Upper lobe of left lung (tissue), 6 donors: ENCODE measurements at regions not wholly inside any gene's neighbourhood (a gene's known extent, or its start where the extent isn't known, plus 50 kb on each side); places are given as distances from the start of the nearest gene placed in this dataset.

ENCODE experiments used
- ATAC-seq, 2 donors: fragments of 200-7000 bp; cut with Tn5 transposase; one replicate each; pipeline ENCODE4 v1.9.1; 2022; ENCODE audit warnings: mild to moderate bottlenecking in 2 of 2, moderate library complexity in 2 of 2; ENCODE audit not compliant: low FRiP score in 2 of 2
- DNase-seq, 2 donors: peaks; one replicate each; pipeline ENCODE4 v3.0.0-alpha.2; 2019 to 2020
- H3K27ac ChIP-seq, 4 donors: fragments of 200-600 bp; sonication (generic); one replicate each; pipeline ENCODE4 v1.5.1; 2016 to 2019
- H3K27me3 ChIP-seq, 4 donors: fragments of 200-600 bp; sonication (generic); one replicate each; pipeline ENCODE4 v1.5.1; 2017 to 2019
- H3K36me3 ChIP-seq, 4 donors: fragments of 200-600 bp; sonication (generic); one replicate each; pipeline ENCODE4 v1.5.1; 2016 to 2019
- H3K4me1 ChIP-seq, 4 donors: fragments of 200-600 bp; sonication (generic); one replicate each; pipeline ENCODE4 v1.5.1; 2018 to 2019
- H3K4me3 ChIP-seq, 4 donors: fragments of 200-600 bp; sonication (generic); one replicate each; pipeline ENCODE4 v1.5.1; 2017 to 2019; ENCODE audit warnings: mild to moderate bottlenecking in 2 of 4, moderate library complexity in 1 of 4
- H3K9me3 ChIP-seq, 4 donors: fragments of 200-600 bp; sonication (generic); one replicate each; pipeline ENCODE4 v1.5.1; 2018 to 2019
- EP300 ChIP-seq, 4 donors: sonication (generic); formaldehyde crosslinking; IDR thresholded peaks; one replicate each; pipeline ENCODE4 v1.5.1; 2017; ENCODE audit warnings: antibody characterized with exemption in 4 of 4, control low read depth in 2 of 4
- POLR2A ChIP-seq, 4 donors: fragments of 450-650 bp; IDR thresholded peaks; one replicate each; pipeline ENCODE4 v1.5.1; 2016 to 2017; ENCODE audit warnings: antibody characterized with exemption in 4 of 4, mild to moderate bottlenecking in 2 of 4
- POLR2AphosphoS5 ChIP-seq, 2 donors: sonication (generic); formaldehyde crosslinking; IDR thresholded peaks; one replicate each; pipeline ENCODE4 v1.5.1; 2017; ENCODE audit warnings: antibody characterized with exemption in 2 of 2
- WGBS, 2 donors: methylation state at CpG; one replicate each; pipeline ENCODE4 v1.1.5; 2017 to 2018; 5-methylcytosine and 5-hydroxymethylcytosine counted together
- TF ChIP-seq, protein P1 (sequence below), 6 experiments: fragments of 450-650 bp in 4 of 6; fragments of 200-600 bp in 2 of 6; sonication (generic) in 2 of 6; IDR thresholded peaks; one replicate each; pipeline ENCODE4 v1.5.1; 2016 to 2019; ENCODE audit warnings: antibody characterized with exemption in 6 of 6
- donor health status: DM: no; HTN: no; CAD: no; lungs with moderate emphysema.
- donor health status: DM: no; HTN: yes; CAD: no; lungs with severe emphysema.

DNA sequence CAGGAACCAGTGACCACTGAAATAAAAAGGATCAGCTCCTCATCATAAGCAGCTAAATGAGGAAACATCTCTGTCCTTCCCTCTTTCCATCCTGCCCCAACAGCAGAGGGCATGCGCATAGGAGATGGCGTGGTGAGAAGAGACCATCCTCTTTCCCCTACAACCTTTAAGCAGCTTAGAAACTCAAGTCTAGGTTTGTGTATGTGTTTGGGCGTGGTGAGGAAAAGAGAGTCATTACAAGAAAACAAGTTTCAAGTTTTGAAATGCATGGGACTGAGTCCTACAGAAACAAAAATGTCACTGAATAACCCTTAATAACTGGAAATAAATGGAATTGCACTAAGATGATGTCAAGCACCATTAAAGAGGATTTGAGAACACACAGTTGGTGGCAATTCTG lies 96.4 kb upstream of the IL12B start:
- Histone ChIP-seq H3K9me3 (no peaks in the 10 kb centered on the region), H3K27ac (no peak overlapping the region), H3K36me3 (no peaks in the 10 kb centered on the region), H3K4me1 (no peaks in the 10 kb centered on the region), H3K4me3 (no peak overlapping the region), H3K27me3 (no peaks in the 10 kb centered on the region)
- ATAC-seq (no peak), DNase-seq (no peak)
- TF ChIP-seq EP300 (IDR thresholded peaks at IDR 0.05) (no peak), POLR2A (IDR thresholded peaks at IDR 0.05) (no peak), POLR2AphosphoS5 (IDR thresholded peaks at IDR 0.05) (no peak)
- TF ChIP-seq, protein P1, sequence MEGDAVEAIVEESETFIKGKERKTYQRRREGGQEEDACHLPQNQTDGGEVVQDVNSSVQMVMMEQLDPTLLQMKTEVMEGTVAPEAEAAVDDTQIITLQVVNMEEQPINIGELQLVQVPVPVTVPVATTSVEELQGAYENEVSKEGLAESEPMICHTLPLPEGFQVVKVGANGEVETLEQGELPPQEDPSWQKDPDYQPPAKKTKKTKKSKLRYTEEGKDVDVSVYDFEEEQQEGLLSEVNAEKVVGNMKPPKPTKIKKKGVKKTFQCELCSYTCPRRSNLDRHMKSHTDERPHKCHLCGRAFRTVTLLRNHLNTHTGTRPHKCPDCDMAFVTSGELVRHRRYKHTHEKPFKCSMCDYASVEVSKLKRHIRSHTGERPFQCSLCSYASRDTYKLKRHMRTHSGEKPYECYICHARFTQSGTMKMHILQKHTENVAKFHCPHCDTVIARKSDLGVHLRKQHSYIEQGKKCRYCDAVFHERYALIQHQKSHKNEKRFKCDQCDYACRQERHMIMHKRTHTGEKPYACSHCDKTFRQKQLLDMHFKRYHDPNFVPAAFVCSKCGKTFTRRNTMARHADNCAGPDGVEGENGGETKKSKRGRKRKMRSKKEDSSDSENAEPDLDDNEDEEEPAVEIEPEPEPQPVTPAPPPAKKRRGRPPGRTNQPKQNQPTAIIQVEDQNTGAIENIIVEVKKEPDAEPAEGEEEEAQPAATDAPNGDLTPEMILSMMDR (IDR thresholded peaks at IDR 0.05): no peak
- WGBS, 2 donors: 80 to 86% methylated on average over 3 of the region's 3 CpGs

DNA sequence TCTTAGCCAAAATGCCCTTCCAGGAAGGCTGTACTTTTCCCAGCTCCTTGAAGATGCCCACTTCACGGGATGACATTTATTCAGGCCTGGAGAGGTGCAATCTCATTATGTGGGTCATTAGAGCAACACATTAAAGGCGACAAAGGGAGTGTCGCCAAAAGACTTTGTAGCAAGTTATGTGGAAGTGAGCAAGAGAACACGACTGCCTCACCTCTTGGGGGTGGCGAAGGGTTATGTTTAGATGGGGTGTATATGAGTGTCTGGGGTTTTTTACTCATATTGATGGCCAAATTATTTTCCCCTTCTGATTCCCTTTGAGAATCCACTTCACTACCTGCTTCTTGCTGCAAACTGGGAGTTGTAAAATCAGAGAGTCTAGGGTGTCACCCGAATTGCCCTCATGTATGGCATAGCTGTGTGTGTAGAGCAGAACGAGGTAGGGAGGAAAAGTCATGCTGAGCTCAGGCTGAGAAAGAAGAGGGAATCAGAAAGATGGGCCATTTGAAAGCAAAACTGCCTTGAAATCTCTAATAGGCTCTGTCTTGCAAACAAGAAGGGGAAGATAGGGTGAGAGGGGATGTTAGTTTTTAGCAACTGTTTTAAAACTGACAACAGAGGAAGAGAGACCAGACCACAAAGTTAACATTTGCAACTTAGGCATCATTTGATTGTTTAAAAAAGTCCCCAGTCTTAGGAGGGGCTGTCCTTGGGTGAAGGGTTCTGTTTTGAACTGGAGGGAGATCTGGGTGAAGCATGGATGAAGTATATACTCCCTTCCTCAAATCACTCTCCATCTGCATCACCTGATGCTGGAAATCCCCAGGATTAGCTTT lies 97.1 kb upstream of the IL12B start:
- Histone ChIP-seq H3K27ac (no peak overlapping the region), H3K36me3 (no peaks in the 10 kb centered on the region), H3K27me3 (no peaks in the 10 kb centered on the region), H3K4me1 (no peaks in the 10 kb centered on the region), H3K4me3 (no peak overlapping the region), H3K9me3 (no peaks in the 10 kb centered on the region)
- ATAC-seq (no peak), DNase-seq (no peak)
- TF ChIP-seq, protein P1 (IDR thresholded peaks at IDR 0.05): no peak
- TF ChIP-seq EP300 (IDR thresholded peaks at IDR 0.05): no peak
- TF ChIP-seq POLR2AphosphoS5 (IDR thresholded peaks at IDR 0.05): no peak
- TF ChIP-seq POLR2A (IDR thresholded peaks at IDR 0.05): no peak
- 63 to 76% methylated on average over 7 of the region's 7 CpGs for WGBS, 2 donors

DNA sequence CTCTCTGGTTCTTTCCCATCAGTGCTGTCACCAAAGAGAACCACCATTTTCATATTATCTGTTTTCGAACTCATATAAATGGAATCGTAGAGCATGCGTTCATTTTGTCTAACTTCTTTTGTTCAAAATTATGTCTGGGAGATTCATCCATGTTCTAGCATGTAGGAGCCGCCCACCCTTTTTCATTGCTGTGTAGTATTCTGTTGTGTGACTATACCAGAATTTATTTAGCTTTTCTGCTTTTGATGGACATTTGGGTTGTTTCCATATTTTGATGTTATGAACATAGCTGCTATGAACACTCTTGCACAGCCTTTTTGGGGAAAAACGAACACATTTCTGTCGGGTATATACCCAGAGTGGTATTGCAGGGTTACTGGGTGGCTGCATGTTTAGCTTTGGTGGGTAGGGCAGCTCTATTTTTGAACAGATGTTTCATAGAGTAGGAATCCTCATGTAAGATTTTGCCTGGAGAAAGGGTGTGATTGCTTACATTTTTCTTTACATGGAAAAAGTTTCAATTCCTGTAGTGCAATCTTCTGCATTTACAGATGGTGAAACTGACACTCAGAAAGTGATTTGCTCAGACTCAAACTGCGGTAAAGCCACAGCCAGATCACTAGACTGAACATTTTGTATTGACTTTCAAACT lies 100.2 kb upstream of the IL12B start:
- Histone ChIP-seq H3K9me3 (no peaks in the 10 kb centered on the region), H3K4me3 (no peak overlapping the region), H3K4me1 (no peaks in the 10 kb centered on the region), H3K27ac (no peak overlapping the region), H3K27me3 (no peaks in the 10 kb centered on the region), H3K36me3 (no peaks in the 10 kb centered on the region)
- DNase-seq (no peak), ATAC-seq (no peak)
- TF ChIP-seq POLR2A (IDR thresholded peaks at IDR 0.05) (no peak), EP300 (IDR thresholded peaks at IDR 0.05) (no peak), POLR2AphosphoS5 (IDR thresholded peaks at IDR 0.05) (no peak)
- TF ChIP-seq, protein P1 (IDR thresholded peaks at IDR 0.05): no peak
- WGBS, 2 donors: 89 to 91% methylated on average over 7 of the region's 7 CpGs

DNA sequence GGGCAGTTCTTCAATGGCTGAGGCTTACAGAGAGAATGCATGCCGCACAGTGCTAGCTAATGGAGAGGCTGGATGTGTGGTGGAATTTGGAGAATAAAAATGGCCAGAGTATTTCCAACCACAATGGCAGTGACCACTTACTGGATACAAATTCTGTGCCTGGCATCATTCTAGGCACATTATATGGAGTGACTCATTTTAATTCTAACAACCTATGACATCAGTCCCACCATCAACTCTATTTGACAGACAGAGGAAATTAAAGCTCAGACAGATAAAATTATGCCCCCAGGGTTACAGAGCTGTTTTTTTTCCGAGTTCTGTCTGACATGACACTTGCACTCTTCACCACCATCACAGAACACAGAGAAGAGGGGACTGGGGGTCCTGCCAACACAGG lies 105.6 kb upstream of the IL12B start:
- Histone ChIP-seq H3K9me3 (no peaks in the 10 kb centered on the region), H3K36me3 (no peaks in the 10 kb centered on the region), H3K27me3 (no peaks in the 10 kb centered on the region), H3K4me1 (no peaks in the 10 kb centered on the region), H3K27ac (no peak overlapping the region), H3K4me3 (no peak overlapping the region)
- WGBS, 2 donors: 85 to 92% methylated on average over 2 of the region's 2 CpGs
- DNase-seq (no peak), ATAC-seq (no peak)
- TF ChIP-seq, protein P1 (IDR thresholded peaks at IDR 0.05): no peak
- TF ChIP-seq POLR2A (IDR thresholded peaks at IDR 0.05) (no peak), EP300 (IDR thresholded peaks at IDR 0.05) (no peak), POLR2AphosphoS5 (IDR thresholded peaks at IDR 0.05) (no peak)
